Muscle of arm (tissue), 1 donor: ENCODE measurements at regions not wholly inside any gene's neighbourhood (a gene's known extent, or its start where the extent isn't known, plus 50 kb on each side); places are given as distances from the start of the nearest gene placed in this dataset.
"Not testable (repeated sequence)": the region's sequence is repeated elsewhere in the genome, so short reads cannot be mapped to it uniquely, and the experiment has no call there.

Experiments used
- DNase-seq: peaks from one replicate; pipeline ENCODE4 v3.0.0-alpha.2; 2013

DNA sequence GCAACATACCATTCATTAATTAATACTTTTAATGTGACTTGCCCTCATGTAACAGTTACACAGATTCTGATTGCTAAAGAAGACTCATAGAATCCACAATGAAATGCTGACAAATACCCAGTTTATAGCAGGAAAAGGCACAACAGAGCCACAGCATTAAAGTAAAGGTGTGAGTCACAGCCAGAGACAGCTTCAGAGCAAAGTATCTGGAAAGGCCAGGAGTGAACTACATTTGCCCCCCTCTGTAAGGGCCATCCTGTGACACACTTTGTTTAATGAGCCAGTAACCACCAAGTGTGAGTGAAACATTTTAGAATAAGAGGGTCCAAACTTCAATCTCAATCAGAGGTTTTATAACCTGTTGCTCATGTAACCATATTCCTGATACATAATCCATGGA is 133.8 kb upstream of the TACR3 start:
- DNase-seq: no peak

GRCh38 chr4:103853146-103853545 is 133.4 kb upstream of the TACR3 start:
- no peak for DNase-seq

DNA sequence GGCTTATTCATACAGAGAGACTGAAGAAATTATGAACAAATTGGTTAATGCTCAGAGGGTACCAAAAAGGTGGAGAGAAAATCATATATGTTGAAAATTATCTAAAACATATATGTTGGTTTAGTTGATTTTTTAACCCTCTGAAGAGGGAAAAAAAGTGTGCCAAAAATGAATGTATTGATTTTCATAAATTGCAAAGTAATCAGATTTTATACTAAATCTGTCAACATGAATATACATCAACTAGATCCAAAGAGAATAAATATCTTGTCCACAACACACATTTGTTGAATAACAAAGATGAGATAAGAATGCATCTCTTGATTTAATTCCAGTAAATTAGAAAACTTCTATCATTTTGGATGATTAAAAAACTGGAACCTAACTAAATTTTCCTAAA is 125.3 kb upstream of the TACR3 start:
- DNase-seq: no peak

- no peak for DNase-seq
Observed at GRCh38 chr4:103842637-103843239, 123.0 kb upstream of the TACR3 start.

GRCh38 chr4:103842076-103842475 is 122.3 kb upstream of the TACR3 start:
- no peak for DNase-seq

DNA sequence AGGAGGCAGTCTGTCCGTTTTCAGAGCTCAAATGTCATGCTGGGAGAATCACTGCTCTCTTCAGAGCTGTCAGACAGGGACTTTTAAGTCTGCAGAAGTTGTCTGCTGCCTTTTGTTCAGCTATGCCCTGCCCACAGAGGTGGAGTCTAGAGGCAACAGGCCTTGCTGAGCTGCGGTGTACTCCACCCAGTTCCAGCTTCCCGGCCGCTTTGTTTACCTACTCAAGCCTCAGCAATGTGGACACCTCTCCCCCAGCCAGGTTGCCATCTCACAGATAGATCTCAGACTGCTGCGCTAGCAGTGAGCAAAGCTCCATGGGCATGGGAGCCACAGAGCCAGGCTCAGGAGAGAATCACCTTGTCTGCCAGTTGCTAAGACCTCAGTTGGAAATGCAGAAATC is 90.5 kb upstream of the TACR3 start:
- not testable (repeated sequence) for DNase-seq

GRCh38 chr4:103802766-103803165 is 83.0 kb upstream of the TACR3 start:
- DNase-seq: no peak

- DNase-seq: no peak
Observed at GRCh38 chr4:103787057-103787456, 67.3 kb upstream of the TACR3 start.

DNA sequence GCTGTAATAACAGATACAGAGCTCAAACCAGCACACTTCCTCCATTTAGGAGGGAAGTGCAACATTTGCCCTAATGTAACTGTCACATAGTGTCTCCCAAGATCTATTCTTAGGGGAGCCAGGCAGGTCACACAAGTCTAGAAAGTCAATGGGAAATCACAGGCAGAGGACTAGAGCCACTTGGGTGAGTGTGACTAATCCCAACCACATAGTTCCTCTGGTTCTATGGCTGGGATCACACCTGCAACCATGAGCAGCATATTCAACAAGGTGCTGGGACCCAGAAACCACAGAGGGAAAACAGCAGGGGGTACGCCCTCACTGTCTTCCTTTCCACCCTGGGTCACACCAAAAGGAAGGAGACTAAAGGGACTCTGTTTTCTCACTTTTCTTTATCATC is 66.8 kb upstream of the TACR3 start:
- DNase-seq: no peak

DNA sequence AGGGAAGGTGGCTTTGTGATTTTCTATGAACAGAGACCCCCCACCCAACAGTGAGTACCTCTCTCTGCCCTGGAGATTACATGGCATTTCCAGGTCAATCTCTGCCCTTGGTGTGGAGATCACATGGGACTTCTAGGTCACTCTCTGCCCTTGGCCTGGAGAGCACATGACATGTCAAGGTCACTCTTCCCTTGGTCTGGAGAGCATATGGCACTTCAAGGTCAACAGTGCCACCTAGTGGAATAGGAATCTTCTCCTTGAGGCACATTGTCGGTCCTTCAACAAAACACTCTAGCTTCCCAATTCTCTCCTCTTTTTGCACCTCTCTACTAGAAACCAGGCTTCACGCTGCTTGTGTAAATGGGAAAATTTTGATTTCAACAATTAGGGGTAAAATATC is 66.2 kb upstream of the TACR3 start:
- DNase-seq: no peak

GRCh38 chr4:103778221-103778620 is 58.4 kb upstream of the TACR3 start:
- DNase-seq: no peak

DNA sequence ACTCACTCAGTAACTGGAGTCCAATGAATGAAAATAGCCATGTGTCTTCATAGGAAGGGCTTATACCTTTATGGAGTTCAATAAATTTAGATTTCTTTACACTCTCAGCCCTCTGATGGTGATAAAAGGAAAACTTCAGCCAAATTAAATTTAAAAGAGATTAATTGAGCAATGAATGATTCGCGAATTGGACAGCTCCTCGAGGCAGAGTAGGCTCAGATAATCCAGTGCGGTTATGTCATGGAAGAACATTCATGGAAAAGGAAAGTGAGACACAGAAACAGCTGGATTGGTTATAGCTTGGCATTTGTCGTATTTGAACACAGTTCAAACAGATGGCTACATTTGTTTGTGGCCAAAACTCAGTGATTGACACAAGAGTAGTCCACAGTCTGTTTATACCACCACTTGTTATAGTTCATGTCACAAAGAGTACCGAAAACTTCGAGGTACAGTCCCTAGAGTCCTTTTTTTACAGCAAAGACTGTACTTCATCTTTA is 54.6 kb upstream of the TACR3 start:
- peak; percentile 37 for DNase-seq

- DNase-seq: no peak
Observed at GRCh38 chr4:103773691-103774231, 54.0 kb upstream of the TACR3 start.
